K562 (cell line): ENCODE measurements at regions not wholly inside any gene's neighbourhood (a gene's known extent, or its start where the extent isn't known, plus 50 kb on each side); places are given as distances from the start of the nearest gene placed in this dataset.

Source experiments
- ATAC-seq: fragments of 200-7000 bp; cut with Tn5 transposase; 3 replicates; pipeline ENCODE4 v1.9.1; 2020; ENCODE audit warnings: moderate library complexity
- BruUV-seq: library from RNA; stranded (reverse); fragments of 400-500 nt; replicated peaks from 2 replicates; lab custom pipeline; 2021; lab: Mats Ljungman, UMichigan
- CTCF ChIA-PET: fragments of 300-600 bp; formaldehyde crosslinking; extraction: SDS; loops from one replicate; lab custom pipeline; 2021; ENCODE audit warnings: low intra/inter-chr PET ratio; lab: Yijun Ruan, JAX
- POLR2A ChIA-PET: fragments of 300-600, 350-650 bp; sonication (Branson Sonifier 250); formaldehyde crosslinking; extraction: SDS; loops from one replicate; lab custom pipeline; 2021; ENCODE audit warnings: antibody characterized with exemption, inconsistent platforms; lab: Yijun Ruan, JAX
- DNase-seq, 4 experiments: peaks; one replicate each; pipeline versions ENCODE4 v3.0.0 to v3.0.0-alpha.2; 2011 to 2018; ENCODE audit warnings: low spot score in 3 of 4, mixed read lengths in 3 of 4; ENCODE audit errors: extremely low read depth in 1 of 4
- FAIRE-seq: peaks from 2 replicates; lab custom pipeline; 2011; peaks lifted over from hg19 to GRCh38; lab: Jason Lieb, UNC
- H2AFZ ChIP-seq: 2 replicates; pipeline ENCODE4 v1.6.0; 2011; ENCODE audit warnings: low read depth, low read length, control low read depth, inconsistent platforms
- H3K27ac ChIP-seq: fragments of 200-600 bp; 3 replicates; pipeline ENCODE4 v1.8.0; 2011; ENCODE audit warnings: low read depth, mild to moderate bottlenecking, control low read depth, inconsistent platforms, low read length, moderate library complexity, mixed read lengths; ENCODE audit errors: extremely low read depth
- H3K27me3 ChIP-seq, 2 experiments: fragments of 300-600 bp in 1 of 2; 2 replicates in 1 of 2; 3 replicates in 1 of 2; pipeline versions ENCODE4 v1.6.0 to v1.8.0; 2011; ENCODE audit warnings: inconsistent platforms in 2 of 2, low read length in 2 of 2, mild to moderate bottlenecking in 1 of 2, mixed read lengths in 1 of 2, moderate library complexity in 1 of 2; ENCODE audit not compliant: control insufficient read depth in 2 of 2, insufficient read depth in 2 of 2
- H3K36me3 ChIP-seq: fragments of 300-600 bp; 3 replicates; pipeline ENCODE4 v1.8.0; 2011; ENCODE audit warnings: mild to moderate bottlenecking, low read length, inconsistent platforms; ENCODE audit not compliant: control insufficient read depth, insufficient read depth
- H3K4me1 ChIP-seq, 2 experiments: fragments of 200-600 bp in 1 of 2; replicated peaks in 1 of 2; 2 replicates in 1 of 2; 3 replicates in 1 of 2; pipeline versions ENCODE4 v1.5.1 to v1.8.0; 2011; ENCODE audit warnings: inconsistent platforms in 2 of 2, low read length in 2 of 2, mild to moderate bottlenecking in 1 of 2, mixed read lengths in 1 of 2, moderate library complexity in 1 of 2; ENCODE audit not compliant: control insufficient read depth in 2 of 2, insufficient read depth in 2 of 2
- H3K4me2 ChIP-seq: 2 replicates; pipeline ENCODE4 v1.6.1; 2011; ENCODE audit warnings: low read length, control low read depth, inconsistent platforms, mixed read lengths; ENCODE audit not compliant: insufficient read depth
- H3K4me3 ChIP-seq: fragments of 200-600 bp; sonication (generic), shearing (Covaris generic); 2 replicates; pipeline ENCODE4 v1.5.1; 2016; ENCODE audit warnings: control low read depth, inconsistent platforms
- H3K79me2 ChIP-seq: fragments of 200-600 bp; 3 replicates; pipeline ENCODE4 v1.8.0; 2011; ENCODE audit warnings: low read length, inconsistent platforms; ENCODE audit not compliant: control insufficient read depth, insufficient read depth
- H3K9ac ChIP-seq, 2 experiments: 2 replicates each; pipeline versions ENCODE4 v1.6.0 to v1.6.1; 2011; ENCODE audit warnings: low read depth in 2 of 2, low read length in 2 of 2, control low read depth in 1 of 2, inconsistent platforms in 1 of 2, mild to moderate bottlenecking in 1 of 2, mixed read lengths in 1 of 2; ENCODE audit not compliant: insufficient read depth in 1 of 2
- H3K9me1 ChIP-seq: one replicate; pipeline ENCODE4 v1.6.0; 2011; ENCODE audit warnings: inconsistent platforms, mild to moderate bottlenecking, low read length, moderate library complexity; ENCODE audit not compliant: control insufficient read depth, insufficient read depth
- H3K9me3 ChIP-seq: replicated peaks from 2 replicates; pipeline ENCODE4 v1.5.1; 2011; ENCODE audit warnings: low read depth, low read length, inconsistent platforms; ENCODE audit not compliant: control insufficient read depth, insufficient read depth
- H4K20me1 ChIP-seq: replicated peaks from 2 replicates; pipeline ENCODE4 v1.6.1; 2011; ENCODE audit warnings: low read length, inconsistent platforms, mixed read lengths; ENCODE audit not compliant: control insufficient read depth, insufficient read depth
- BCOR ChIP-seq: fragments of 450-650 bp; IDR thresholded peaks from 2 replicates; pipeline ENCODE4 v1.6.1; 2016
- E2F3 ChIP-seq: fragments of 250-450 bp; sonication (Bioruptor Pico); IDR thresholded peaks from 2 replicates; pipeline ENCODE4 v1.4.0; 2020; ENCODE audit warnings: mild to moderate bottlenecking
- ETV1 ChIP-seq: fragments of 450-650 bp; conservative IDR thresholded peaks from 2 replicates; pipeline ENCODE4 v1.6.1; 2016; ENCODE audit warnings: missing genetic modification characterization, control low read depth, low read depth, missing compliant biosample characterization
- ETV5 ChIP-seq: sonication (generic); formaldehyde crosslinking; IDR thresholded peaks from 2 replicates; pipeline ENCODE4 v1.4.0; 2020; ENCODE audit warnings: low read depth, mild to moderate bottlenecking, missing genetic modification reagents
- ILF3 ChIP-seq: fragments of 450-650 bp; IDR thresholded peaks from 2 replicates; pipeline ENCODE4 v1.6.1; 2018; ENCODE audit warnings: antibody characterized with exemption, mild to moderate bottlenecking, moderate library complexity, borderline replicate concordance
- KAT2B ChIP-seq: IDR thresholded peaks from one replicate; pipeline ENCODE4 v1.6.1; 2012; ENCODE audit warnings: low read depth, mild to moderate bottlenecking, control low read depth, inconsistent platforms, low read length, moderate library complexity
- KAT8 ChIP-seq: fragments of 450-650 bp; IDR thresholded peaks from 2 replicates; pipeline ENCODE4 v1.6.1; 2016; ENCODE audit warnings: low read depth, mild to moderate bottlenecking
- MEF2D ChIP-seq: conservative IDR thresholded peaks from 2 replicates; pipeline ENCODE4 v1.6.1; 2016; ENCODE audit warnings: low read depth, missing genetic modification characterization, missing compliant biosample characterization
- MIER1 ChIP-seq: fragments of 450-650 bp; IDR thresholded peaks from 2 replicates; pipeline ENCODE4 v1.6.1; 2016; ENCODE audit warnings: antibody characterized with exemption, mild to moderate bottlenecking, low read depth
- MYBL2 ChIP-seq, 2 experiments: fragments of 450-650 bp in 1 of 2; sonication (generic) in 1 of 2; formaldehyde crosslinking in 1 of 2; IDR thresholded peaks; 2 replicates each; pipeline versions ENCODE4 v1.6.1 to v1.8.1; 2017 to 2022; ENCODE audit warnings: borderline replicate concordance in 1 of 2, inconsistent platforms in 1 of 2, low read depth in 1 of 2, mild to moderate bottlenecking in 1 of 2, missing genetic modification reagents in 1 of 2, moderate library complexity in 1 of 2
- NFIX ChIP-seq: fragments of 250-450 bp; sonication (Bioruptor Pico); IDR thresholded peaks from 2 replicates; pipeline ENCODE4 v1.4.0; 2020; ENCODE audit warnings: low read depth, mild to moderate bottlenecking, moderate library complexity
- SMAD3 ChIP-seq: fragments of 450-650 bp; formaldehyde crosslinking; conservative IDR thresholded peaks from 2 replicates; pipeline ENCODE4 v1.4.0; 2020; ENCODE audit warnings: mild to moderate bottlenecking
- TAF15 ChIP-seq: fragments of 200-400 bp; formaldehyde crosslinking; IDR thresholded peaks from 2 replicates; pipeline ENCODE4 v1.6.1; 2017; ENCODE audit warnings: mild to moderate bottlenecking, low read depth, low read length, moderate library complexity
- ZNF507 ChIP-seq: conservative IDR thresholded peaks from 2 replicates; pipeline ENCODE4 v1.6.1; 2017; ENCODE audit warnings: missing genetic modification characterization, missing compliant biosample characterization
- WGBS: fragments of 100-300 bp; shearing (Covaris generic); methylation state at CpG from one replicate; pipeline ENCODE4 v1.1.6; 2016; ENCODE audit warnings: low coverage, mixed read lengths; ENCODE audit not compliant: insufficient coverage; ENCODE audit errors: missing lambda C conversion rate; 5-methylcytosine and 5-hydroxymethylcytosine counted together
- in situ Hi-C: fragments of 300-500 bp; cut with MboI; formaldehyde crosslinking; loops from 4 replicates; pipeline ENCODE4 v1.15.0; 2018; ENCODE audit warnings: inconsistent platforms, mixed read lengths
- intact Hi-C: fragments of 100-400 bp; cut with micrococcal nuclease; formaldehyde crosslinking; loops from 2 replicates; pipeline ENCODE4 v1.14.2; 2022
- TF ChIP-seq, protein P1 (sequence below), 3 experiments: IDR thresholded peaks in 2 of 3; conservative IDR thresholded peaks in 1 of 3; 2 replicates each; pipeline ENCODE4 v1.5.1; 2011 to 2012; ENCODE audit warnings: low read length in 3 of 3, mild to moderate bottlenecking in 3 of 3, control low read depth in 2 of 3, improper control_type of control experiment in 1 of 3, inconsistent platforms in 1 of 3, low read depth in 1 of 3, mixed read lengths in 1 of 3, moderate library complexity in 1 of 3; ENCODE audit not compliant: insufficient read depth in 2 of 3

DNA sequence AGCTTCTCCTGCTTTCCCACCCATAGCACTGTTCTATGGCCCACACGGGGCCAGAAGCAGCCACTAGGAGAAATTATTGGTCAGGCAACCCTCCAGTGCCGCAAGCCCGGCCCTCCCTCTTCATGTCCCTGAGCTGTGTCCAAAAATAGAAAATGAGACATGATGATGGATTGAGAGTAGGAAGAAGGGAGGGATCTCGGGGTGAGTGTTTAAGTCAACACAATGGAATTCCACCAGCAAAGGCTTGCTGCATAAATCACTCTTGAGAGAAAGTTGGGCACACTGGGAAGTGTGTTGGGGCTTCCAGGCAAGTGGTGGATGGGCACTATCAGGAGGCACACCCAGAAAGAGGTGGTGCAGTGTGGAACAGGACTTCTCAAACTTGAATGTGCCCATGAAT is 94.2 kb downstream of the LLPH start:
- FAIRE-seq, result no peak
- ATAC-seq, result no peak
- DNase-seq, result no peak
- H3K27me3 ChIP-seq, result no peaks in the 10 kb centered on the region; a peak in 2 of 5 replicates
- H3K9ac ChIP-seq, result no peak overlapping the region
- no peak for TF ChIP-seq ETV1 (tag)
- TF ChIP-seq MEF2D (tag), result 0 out of 2 replicates have a peak, but pooled peaks have one; percentile 26
- intact Hi-C loops, result no loop called here
- BruUV-seq, result no TSS peak
- H3K4me1 ChIP-seq, result no peaks in the 10 kb centered on the region
- CTCF ChIA-PET, result no interaction called here
- no peaks in the 10 kb centered on the region for H3K9me1 ChIP-seq
- WGBS, result 0% methylated on average over 4 of the region's 4 CpGs
- no peak overlapping the region for H3K4me3 ChIP-seq
- H3K27ac ChIP-seq, result no peak overlapping the region
- in situ Hi-C loops, result no loop called here
- no peak overlapping the region for H2AFZ ChIP-seq
- no peaks in the 10 kb centered on the region for H3K79me2 ChIP-seq
- H3K36me3 ChIP-seq, result no peaks in the 10 kb centered on the region
- no peaks in the 10 kb centered on the region for H4K20me1 ChIP-seq
- no peak overlapping the region for H3K4me2 ChIP-seq
- POLR2A ChIA-PET, result no interaction called here
- H3K9me3 ChIP-seq, result no peaks in the 10 kb centered on the region

DNA sequence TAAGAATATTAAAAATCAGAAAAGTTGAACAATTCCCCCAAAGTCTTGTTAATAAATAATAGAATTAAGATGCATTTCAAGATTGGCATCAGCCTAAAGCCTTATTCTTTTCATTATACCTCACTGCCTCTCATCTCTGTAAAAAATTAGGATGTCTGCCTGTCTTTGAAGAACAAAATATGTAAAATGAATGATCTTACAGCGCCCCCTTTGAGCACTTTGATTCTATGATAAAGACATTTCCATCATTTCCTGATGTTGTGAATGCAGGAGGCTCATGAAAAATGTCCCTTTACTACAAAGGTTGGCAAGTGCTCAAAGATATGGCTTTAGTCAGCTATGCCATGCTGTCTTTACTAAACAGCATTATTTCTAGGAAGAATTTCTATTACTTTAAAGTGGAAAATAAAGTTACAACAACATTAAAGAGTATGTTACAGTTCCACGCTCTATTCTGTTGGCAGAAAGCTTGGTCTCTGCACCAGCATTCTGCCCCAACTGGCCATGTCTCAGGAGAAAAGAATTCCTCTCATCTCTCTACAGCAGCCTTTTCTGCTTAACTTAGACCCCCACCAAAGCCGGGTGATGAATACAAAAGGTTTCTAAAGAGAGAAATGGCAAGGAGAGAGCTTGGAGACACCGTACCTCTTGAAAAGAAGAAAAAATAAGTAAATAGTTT is 95.1 kb downstream of the LLPH start:
- no peak overlapping the region for H3K4me2 ChIP-seq
- no peaks in the 10 kb centered on the region; a peak in 1 of 5 replicates for H3K27me3 ChIP-seq
- in situ Hi-C loops, result no loop called here
- DNase-seq, result peak in 2 of 4 experiments; percentile 7 to 34
- no peak for ATAC-seq
- no peaks in the 10 kb centered on the region for H3K4me1 ChIP-seq
- no peaks in the 10 kb centered on the region for H3K9me3 ChIP-seq
- POLR2A ChIA-PET, result no interaction called here
- no peak overlapping the region for H3K9ac ChIP-seq
- 0% methylated on average over 4 of the region's 4 CpGs for WGBS
- CTCF ChIA-PET, result interaction anchor here (0.6 to 1.0 kb wide), 2 partner anchors 722 to 1627 kb away, joined by 3 read pairs; no protein-coding TSS in a partner anchor
- BruUV-seq, result no TSS peak
- H3K79me2 ChIP-seq, result no peaks in the 10 kb centered on the region
- H4K20me1 ChIP-seq, result no peaks in the 10 kb centered on the region
- no peak overlapping the region for H3K27ac ChIP-seq
- H3K9me1 ChIP-seq, result no peaks in the 10 kb centered on the region
- intact Hi-C loops, result no loop called here
- no peaks in the 10 kb centered on the region for H3K36me3 ChIP-seq
- H2AFZ ChIP-seq, result no peak overlapping the region
- no peak for FAIRE-seq
- H3K4me3 ChIP-seq, result no peak overlapping the region
- no peak for TF ChIP-seq NFIX (CRISPR knock-in tag)
- TF ChIP-seq ZNF507 (tag), result no peak
- TF ChIP-seq SMAD3 (CRISPR knock-in tag), result no peak
- TF ChIP-seq ETV5 (CRISPR knock-in tag), result no peak
- TF ChIP-seq KAT8, result no peak
- TF ChIP-seq BCOR, result no peak
- TF ChIP-seq, protein P1, sequence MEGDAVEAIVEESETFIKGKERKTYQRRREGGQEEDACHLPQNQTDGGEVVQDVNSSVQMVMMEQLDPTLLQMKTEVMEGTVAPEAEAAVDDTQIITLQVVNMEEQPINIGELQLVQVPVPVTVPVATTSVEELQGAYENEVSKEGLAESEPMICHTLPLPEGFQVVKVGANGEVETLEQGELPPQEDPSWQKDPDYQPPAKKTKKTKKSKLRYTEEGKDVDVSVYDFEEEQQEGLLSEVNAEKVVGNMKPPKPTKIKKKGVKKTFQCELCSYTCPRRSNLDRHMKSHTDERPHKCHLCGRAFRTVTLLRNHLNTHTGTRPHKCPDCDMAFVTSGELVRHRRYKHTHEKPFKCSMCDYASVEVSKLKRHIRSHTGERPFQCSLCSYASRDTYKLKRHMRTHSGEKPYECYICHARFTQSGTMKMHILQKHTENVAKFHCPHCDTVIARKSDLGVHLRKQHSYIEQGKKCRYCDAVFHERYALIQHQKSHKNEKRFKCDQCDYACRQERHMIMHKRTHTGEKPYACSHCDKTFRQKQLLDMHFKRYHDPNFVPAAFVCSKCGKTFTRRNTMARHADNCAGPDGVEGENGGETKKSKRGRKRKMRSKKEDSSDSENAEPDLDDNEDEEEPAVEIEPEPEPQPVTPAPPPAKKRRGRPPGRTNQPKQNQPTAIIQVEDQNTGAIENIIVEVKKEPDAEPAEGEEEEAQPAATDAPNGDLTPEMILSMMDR (IDR thresholded peaks at IDR 0.05 in 2 of 3, conservative IDR thresholded peaks at IDR 0.05 in 1 of 3; ENCODE audit: insufficient read depth in 2 of 3, low read depth in 1 of 3, low read length in 3 of 3), result peak; percentile 15 to 48 (median 21); a peak in 3 of 6 replicates
- TF ChIP-seq TAF15, result no peak
- TF ChIP-seq E2F3, result no peak
- TF ChIP-seq MIER1, result no peak
- no peak for TF ChIP-seq MYBL2 (IDR thresholded peaks at IDR 0.05; ENCODE audit: low read depth)
- TF ChIP-seq MYBL2 (CRISPR knock-in tag; IDR thresholded peaks at IDR 0.05; ENCODE audit: borderline replicate concordance), result no peak
- no peak for TF ChIP-seq KAT2B
- no peak for TF ChIP-seq ILF3
